Hepatic stellate cell (primary cell): ENCODE measurements at regions not wholly inside any gene's neighbourhood (a gene's known extent, or its start where the extent isn't known, plus 50 kb on each side); places are given as distances from the start of the nearest gene placed in this dataset.
"Not testable (repeated sequence)": the region's sequence is repeated elsewhere in the genome, so short reads cannot be mapped to it uniquely, and the experiment has no call there.

Experiments used
- DNase-seq: peaks from one replicate; pipeline ENCODE4 v3.0.0; 2011; ENCODE audit warnings: low spot score

DNA sequence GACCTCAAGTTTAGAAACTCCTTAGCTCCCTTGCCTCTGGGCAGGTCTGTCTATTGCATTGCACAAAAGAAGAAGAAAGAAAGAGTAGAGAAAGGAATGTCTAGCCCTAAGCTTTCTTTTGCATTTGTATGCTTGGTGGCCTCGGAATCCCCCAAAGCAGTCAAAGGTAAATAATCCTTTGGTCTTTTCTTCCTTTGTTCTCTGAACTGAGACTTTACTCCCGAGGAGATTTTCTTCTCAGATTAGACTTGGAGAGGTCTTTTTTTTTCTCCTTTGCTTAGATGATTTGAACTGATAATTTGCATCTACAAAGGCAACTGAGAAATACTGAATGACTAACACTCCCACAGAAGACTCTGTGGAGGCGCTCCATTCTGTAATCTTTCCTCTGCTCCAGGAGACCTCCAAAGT, 93.2 kb downstream of the AKR1D1 start:
- DNase-seq = no peak

DNA sequence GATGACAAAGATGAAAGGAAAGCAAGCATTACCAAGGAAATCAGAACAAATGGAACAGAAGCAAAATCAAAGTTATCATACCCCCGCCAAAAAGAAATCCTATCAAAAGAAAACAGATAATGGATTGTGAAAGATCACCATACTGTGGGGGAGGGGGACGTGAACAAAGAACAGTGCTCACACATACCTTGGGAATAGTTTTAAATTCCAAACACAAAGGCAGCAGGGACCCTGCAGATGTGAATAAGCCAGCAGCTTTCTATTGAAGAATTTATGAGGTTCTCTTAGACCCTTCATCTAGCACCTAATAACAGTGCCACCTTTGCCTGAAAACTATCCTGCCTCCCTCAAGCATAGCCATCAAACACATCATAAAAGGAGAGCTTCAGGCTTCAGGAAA, 94.0 kb downstream of the AKR1D1 start:
- DNase-seq = no peak

DNA sequence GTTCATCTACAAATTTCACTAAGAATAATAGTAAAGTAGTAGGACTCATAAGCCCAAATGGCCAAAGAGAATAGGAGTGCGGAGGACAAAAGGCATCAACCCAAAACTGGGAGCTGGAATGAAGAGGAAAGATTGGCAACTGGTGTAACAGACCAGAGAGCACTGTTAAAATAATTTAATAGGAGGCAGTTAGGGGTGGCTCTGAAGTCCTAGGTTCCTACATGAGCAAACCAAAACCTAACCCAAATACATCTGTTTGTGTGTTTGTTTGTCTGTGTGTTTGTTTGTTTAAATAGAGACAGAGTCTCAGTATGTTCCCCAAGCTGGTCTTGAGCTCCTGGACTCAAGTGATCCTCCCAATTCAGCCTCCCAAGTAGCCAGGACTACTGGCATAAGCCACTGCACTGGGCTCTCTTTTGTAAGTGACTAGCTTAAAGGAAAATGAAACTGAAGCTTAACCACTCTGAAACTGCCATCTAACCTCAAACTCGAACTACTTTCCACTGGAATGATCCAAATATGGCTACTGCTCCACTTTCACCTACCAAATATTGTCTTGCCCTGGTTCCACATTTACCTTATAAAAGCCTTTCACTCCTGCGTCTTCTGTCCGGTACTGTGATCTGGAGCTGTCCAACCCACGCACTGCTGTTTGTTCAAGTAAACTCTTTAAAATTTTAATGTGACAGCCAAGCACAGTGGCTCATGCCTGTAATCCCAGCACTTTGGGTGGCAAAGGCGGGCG, 94.9 kb downstream of the AKR1D1 start:
- DNase-seq = no peak

DNA sequence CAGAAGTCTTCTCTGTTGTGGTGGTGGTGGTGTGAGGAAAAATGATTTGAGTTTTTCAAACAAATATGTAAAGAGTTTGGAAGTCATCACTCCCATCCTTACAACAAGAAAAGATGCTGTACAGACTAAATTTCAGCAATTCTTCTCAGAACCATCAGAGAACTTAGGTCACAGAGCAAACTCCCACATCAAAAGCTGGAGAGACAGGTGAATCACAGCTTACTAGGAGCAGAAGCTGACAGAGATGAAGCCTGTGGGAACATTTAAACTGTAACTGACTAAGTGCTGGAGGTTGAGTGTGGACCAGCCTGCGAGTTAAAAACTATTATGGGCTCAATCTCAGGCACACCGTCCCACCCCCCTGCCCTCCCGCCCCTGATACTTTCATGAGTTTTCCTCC, 97.3 kb downstream of the AKR1D1 start:
- no peak for DNase-seq

DNA sequence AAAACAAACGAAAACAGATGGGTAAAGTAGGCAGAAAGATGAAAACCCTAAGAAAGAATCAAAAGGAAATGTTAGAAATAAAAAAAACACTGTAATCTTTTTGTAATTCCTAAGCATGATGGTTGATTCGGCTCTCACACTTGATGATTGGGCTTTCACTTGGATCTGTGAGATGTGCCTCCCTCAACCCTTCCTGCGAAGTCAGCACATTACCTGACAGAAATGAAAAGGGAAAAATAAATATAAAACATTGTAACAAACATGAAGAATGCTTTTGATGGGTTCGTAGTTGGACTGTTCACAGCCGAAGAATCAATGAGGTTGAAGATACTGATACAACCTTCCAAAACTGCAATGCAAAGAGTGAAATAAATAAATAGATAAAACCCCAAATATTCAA, 99.8 kb downstream of the AKR1D1 start:
- no peak for DNase-seq

DNA sequence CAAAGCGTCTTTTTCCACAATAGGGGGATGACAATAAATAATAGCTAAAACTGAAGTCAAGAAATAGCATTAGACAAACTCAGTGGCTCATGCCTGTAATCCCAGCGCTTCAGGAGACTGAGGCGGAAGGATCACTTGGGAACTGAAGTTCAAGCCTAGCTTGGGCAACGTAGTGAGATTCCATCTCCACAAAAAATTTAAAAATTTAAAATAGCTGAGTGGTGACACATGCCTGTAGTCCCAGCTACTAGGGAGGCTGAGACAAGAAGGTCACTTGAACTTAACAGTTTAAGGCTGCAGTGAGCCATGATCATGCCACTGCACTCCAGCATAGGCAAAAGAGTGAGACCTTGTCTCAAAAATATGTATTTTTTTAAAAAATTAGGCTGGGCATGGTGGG, 107.9 kb downstream of the AKR1D1 start:
- no peak for DNase-seq

DNA sequence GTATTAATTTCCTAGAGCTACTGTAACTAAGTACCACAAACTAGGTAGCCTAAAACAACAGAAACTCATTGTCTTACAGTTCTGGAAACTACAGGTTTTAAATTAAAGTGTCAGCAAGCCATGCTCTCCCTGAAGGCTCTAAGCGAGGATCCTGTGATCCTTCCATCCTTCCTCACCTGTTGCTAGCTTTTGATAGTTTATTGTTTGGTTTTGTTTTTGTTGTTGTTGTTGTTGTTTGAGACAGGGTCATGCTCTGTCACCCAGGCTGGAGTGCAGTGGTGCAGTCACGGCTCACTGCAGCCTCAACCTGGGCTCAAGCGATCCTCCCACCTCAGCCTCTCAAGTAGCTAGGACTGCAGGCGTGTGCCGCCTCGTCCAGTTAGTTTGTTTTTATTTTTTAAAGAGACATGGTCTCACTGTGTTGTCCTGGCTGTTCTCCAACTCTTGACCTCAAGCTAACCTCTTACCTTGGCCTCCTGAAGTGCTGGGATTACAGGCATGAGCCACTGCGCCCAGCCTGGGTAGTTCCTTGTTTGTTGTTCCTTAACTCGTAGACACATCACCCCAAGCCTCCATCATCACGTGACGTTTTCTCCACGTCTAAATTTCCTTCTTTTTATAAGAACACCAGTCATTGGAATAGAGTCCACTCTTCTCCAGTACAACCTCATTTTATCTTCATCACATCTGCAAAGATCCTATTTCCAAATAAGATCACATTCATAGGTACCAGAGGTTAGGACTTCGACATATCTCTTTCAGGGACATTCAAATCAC, 109.1 kb downstream of the AKR1D1 start:
- DNase-seq = no peak

DNA sequence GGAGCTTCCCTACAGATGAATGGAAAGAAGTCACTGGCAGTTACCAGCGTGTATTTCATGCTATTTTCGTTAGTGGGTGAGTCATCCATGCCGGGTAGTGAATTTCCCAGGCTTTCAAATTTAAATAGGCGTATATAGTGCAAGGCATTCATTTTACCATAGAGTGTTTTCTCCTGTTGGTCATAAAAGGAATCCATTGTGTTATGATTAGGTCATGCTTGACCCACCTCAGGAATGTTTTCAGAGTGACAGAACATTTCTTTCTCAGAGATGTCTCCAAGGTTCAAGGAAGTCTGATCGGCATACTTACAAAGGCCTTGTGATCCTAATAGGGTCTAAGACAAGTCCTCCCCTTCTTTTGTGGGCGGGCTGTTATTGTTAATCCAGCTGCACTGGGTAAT, 110.7 kb downstream of the AKR1D1 start:
- peak; percentile 57 for DNase-seq

DNA sequence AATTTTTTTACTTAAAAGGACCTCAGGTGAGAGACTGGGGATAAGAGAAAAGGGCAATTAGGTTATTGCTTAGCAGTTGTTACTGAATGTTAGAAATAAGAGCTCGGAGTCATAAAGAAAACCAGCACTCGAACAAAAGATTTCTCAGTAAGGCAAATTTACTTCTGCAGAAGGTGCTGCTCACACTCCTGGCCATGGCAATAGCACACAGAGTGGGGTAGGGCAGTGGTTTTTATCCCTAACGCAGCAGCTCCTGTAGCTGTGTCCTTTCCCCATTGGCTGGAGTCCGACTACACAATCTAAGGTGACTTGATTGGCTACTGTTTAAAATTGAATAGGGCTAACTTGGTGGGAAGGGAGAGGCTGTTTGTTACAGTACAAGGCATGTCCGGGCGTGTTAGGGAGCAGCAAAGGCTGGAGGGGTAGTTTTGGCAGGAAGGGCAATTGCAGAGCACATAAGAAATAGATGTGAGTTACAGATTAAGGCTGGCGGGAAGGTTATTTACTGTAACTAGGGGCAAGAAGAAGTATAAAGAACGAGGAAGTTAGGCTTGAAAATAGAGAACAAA, 112.1 kb downstream of the AKR1D1 start:
- no peak for DNase-seq

DNA sequence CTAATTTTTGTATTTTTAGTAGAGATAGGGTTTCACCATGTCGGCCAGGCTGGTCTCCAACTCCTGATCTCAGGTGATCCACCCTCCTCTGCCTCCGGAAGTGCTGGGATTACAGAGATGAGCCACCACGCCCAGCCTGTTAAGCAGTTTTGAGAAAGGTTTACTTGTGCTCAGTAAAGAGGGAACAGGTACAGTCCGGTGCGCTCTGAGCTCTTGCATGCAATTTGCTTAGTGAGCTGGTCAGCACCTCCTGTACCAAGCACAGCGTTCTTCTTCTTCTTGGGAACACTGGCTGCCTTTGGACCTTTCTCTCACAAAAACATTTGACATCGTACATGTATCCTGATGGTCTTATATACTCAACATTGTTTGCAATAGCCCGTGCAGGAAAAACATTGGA, 118.3 kb downstream of the AKR1D1 start:
- DNase-seq = no peak

DNA sequence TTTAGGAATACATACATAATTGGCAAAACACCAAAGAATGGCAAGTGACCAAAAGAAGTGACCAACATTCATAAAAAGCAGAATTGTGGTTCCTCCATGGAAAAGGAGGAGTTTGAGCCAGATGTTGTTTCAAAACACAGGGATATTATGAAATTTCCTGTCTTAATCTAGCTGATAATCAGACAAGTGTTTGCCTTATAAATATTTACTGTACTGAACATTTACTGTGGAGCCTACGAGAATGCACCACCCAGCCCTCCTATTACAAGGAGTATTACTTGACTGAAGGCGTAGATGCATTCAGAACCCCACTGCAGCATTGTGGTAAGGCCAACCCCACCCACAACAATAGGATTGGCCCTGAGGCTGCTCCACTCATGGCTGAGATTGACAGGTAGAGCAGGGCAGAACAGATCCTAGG, 118.9 kb downstream of the AKR1D1 start:
- no peak for DNase-seq

DNA sequence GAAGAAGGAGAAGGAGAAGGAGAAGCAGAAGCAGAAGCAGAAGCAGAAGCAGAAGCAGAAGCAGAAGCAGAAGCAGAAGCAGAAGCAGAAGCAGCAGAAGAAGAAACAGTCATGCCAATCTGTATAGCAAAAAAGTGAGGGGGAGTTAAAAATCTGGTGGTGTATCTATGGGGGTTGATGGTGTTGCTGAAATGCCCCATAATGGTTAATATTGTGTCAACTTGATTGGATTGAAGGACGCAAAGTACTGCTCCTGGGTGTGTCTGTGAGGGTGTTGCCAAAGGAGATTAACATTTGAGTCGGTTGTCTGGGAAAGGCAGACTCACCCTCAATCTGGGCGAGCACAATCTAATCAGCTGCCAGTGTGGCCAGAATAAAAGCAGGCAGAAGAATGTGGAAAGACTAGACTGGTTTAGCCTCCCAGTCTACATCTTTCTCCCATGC, 120.3 kb downstream of the AKR1D1 start:
- not testable (repeated sequence) for DNase-seq

DNA sequence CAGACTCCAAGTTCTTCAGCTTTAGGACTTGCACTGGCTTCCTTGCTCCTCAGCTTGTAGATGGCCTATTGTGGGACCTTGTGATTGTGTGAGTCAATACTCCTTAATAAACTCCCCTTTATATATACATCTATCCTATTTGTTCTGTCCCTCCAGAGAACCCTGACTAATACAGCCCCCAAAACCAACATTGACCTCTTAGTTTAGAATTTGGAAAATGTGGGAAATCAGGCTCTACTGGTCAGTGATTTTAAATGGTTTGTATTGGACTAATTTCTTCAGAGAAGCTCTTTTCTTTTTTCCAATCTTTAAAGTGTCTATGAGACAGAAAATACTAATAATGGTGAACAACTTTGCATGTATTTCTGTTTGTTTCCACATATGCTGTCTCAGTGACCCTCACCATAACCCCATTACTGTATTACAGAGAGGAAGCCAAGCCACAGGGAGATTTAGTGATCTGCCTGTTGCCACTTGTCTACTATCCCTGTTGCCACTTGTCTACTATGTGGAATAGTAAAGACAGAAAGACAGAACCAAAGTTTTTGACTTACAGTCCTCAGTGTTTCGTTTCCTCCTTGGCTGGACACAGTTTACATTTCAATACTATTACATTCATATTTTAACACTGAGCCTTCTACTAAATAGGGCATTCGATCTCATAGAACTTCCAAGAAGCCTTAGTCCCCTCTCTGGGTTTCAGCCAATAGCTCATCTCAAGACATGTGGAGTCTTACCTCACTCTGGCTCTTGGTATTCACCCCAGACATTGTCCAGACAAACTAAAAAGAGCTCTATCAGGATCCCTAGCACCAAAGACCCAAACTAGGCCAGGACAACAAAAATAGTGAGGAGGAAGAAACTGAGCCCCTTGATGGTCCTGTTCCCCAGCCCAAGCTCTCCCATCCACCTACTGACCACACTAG, 121.0 kb downstream of the AKR1D1 start:
- no peak for DNase-seq

DNA sequence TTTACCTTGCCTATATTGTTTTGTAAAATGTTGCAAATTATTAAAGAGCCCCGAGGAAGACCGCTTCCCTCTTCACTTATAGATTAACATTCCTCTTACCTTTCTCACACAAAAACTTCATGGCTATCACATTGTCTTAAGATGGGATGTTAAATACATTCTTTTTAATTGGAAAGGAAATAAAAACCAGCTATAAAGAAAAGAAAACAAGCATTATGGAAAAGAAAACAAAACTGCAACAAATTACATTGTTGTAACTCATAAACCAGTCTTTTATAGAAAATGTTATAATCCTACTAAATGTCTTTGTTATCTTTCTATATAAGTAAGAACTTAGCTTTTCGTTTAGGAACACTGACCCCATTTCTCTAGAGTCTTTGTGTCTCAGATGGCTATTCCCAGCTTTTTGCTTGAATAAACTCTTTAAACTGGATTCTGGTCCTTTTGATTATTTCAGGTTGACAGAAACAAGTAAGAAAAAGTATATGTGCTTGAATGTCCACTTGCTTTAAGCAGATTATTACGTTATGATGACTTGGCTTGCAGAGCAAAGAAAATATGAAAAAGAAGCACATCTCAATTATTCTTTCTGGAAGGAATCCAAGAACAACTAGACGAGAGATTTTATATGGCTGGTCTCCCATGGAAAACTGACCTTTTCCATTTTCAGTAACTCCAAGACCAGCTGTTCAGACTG, 128.2 kb downstream of the AKR1D1 start:
- no peak for DNase-seq

DNA sequence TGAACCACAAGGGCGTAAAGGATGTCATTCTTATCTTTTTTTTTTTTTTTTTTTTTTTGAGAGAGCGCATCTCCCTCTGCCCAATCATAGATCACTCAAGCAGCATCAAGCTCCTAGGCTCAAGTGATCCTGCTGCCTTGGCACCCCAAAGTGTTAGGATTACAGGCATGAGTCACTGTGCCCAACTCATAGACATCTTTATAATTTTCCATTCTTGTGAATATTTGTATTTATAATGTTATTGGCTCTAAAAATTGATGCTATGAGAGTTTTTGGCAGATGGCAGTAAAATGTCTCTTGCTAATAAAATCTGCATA, 128.7 kb downstream of the AKR1D1 start:
- DNase-seq = no peak

DNA sequence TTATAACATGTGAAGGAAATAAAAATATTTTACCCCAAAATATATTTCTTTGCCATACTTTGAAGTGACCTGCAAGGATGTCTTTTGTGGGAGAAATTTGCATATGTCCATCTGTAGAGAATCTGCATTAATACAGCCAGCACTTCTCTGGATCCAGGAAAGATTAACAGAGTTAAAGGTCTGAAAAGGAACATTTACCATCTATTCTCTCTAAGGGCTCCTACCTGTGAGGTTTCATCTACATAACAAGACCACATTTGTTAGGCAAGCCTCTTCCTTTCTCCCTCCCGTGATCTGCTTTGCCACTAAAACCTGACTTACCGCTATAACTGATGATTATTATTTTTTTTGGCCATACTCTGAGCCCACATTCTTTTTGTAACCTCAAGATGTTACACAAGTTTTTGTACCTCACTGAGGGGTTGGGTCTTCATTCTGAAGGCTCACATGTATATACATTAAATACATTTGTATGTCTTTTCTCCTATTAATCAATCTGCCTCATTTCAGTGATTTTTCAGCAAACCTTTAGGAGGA, 129.4 kb downstream of the AKR1D1 start:
- DNase-seq = no peak

DNA sequence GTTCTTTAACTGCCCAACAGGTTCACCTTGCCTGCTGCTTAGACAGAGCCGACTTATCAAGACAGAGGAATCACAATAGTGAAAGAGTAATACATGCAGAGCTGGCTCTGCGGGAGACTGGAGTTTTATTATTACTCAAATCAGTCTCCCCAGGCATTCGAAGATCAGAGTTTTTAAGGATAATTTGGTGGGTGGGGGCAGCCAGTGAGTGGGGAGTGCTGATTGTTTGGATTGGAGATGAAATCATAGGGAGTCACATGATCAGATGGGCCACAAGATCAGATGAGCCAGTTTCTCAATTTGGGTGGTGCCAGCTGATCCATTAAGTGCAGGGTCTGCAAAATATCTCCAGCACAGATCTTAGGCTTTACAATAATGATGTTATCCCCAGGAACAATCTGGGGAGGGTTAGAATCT, 131.3 kb downstream of the AKR1D1 start:
- no peak for DNase-seq

DNA sequence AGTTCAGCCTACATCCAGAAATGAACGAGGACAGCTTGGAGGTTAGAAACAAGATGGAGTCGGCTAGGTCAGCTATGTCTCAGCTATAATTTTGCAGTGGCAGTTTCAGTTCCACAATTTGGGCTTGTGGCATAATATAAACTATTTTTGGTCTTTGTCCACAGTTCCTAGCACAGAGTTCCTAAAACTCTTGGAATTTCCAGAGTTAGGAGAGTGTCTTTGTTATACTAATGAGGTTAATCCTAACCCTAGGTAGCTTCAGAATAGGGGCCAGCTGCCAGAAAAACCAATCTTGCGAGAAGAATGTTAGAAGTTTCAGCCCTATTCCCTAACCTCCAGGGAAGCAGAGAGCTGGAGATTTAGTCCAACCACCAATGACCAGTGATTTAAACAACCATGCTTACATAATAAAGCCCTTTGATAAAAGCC, 131.9 kb downstream of the AKR1D1 start:
- DNase-seq = no peak

DNA sequence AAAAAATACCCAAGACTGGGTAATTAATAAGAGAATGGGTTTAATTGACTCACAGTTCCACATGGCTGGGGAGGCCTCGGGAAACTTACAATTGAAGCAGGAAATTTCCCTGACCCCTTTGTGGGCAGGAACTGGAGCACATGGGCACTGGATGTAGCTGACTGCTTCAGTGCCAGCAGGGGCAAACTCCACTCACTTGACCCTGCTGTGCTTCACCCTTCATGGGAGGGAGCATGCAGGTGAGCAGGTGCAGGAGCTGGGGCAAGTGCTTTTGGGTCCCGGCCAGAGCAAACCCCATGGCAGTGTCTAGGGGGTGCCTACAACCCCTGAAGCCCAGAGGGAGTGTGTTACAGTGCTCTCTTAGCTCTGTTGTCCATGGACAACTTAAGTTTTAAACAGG, 132.6 kb downstream of the AKR1D1 start:
- DNase-seq = no peak

DNA sequence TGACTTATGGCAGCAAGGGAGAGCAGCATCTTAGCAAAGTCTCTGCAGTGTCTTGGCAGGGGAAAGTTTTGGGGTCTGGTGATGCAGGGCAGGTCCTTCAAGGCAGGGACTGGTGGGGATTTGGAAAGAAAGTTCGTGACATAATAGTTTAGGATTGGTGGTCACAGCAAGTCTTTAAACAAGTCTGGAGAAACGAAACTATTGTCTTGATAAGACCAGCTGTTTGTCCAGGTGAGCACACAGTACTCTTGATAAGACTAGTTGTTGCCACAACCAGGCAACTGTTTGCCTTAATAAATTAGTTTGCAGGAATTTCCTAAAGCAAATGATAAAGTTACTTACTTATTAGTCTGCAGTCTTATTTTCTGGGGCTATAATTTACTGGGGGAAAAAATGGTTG, 136.1 kb downstream of the AKR1D1 start:
- DNase-seq = no peak

DNA sequence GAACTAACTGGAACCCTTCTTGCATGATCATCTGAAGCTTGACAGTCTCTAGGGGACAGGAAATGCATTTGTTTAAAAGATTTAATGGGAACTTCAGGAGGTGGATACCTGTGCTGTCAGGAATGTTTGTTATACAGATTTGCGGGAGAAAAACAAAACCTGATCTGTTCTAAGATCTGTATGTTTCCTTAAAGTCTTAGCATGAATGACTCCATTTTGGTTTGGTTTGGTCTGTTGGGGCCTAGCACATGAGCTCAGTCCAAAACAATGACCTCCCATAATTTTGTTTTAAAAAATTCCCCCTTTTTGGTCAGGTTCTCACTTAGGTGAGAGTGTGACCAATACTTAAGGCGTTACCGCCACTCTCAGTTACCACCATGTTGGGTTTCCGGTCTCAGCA, 138.7 kb downstream of the AKR1D1 start:
- DNase-seq = no peak
